IPS DF 4.7 (cell line): ENCODE measurements at regions not wholly inside any gene's neighbourhood (a gene's known extent, or its start where the extent isn't known, plus 50 kb on each side); places are given as distances from the start of the nearest gene placed in this dataset.
A peak's percentile ranks its signal among the peaks of the same experiment; 100 is the strongest.
"Not testable (repeated sequence)": the region's sequence is repeated elsewhere in the genome, so short reads cannot be mapped to it uniquely, and the experiment has no call there.

Experiments
- DNase-seq: peaks from one replicate; pipeline ENCODE4 v3.0.0-alpha.2; 2013; ENCODE audit warnings: low spot score; ENCODE audit errors: extremely low read depth

GRCh38 chr3:63719796-63720445 is 67.4 kb downstream of the SNTN start:
- DNase-seq = no peak

- DNase-seq = not testable (repeated sequence)
These were observed 68.5 kb downstream of the SNTN start for GRCh38 chr3:63720951-63721350.

GRCh38 chr3:63724987-63725386 is 72.5 kb downstream of the SNTN start:
- peak; percentile 3 for DNase-seq

- no peak for DNase-seq
These were observed 74.2 kb downstream of the SNTN start for GRCh38 chr3:63726656-63727055.

GRCh38 chr3:63727233-63727632 is 74.8 kb downstream of the SNTN start:
- DNase-seq = no peak

GRCh38 chr3:63731866-63732265 is 79.4 kb downstream of the SNTN start:
- no peak for DNase-seq

GRCh38 chr3:63733278-63733677 is 80.8 kb downstream of the SNTN start:
- not testable (repeated sequence) for DNase-seq

- DNase-seq = not testable (repeated sequence)
These were observed 82.2 kb downstream of the SNTN start for GRCh38 chr3:63734632-63735031.

GRCh38 chr3:63736757-63737156 is 82.3 kb upstream of the C3orf49 start:
- not testable (repeated sequence) for DNase-seq

GRCh38 chr3:63738577-63738976 is 80.5 kb upstream of the C3orf49 start:
- DNase-seq = not testable (repeated sequence)

GRCh38 chr3:63739474-63739873 is 79.6 kb upstream of the C3orf49 start:
- DNase-seq = no peak

GRCh38 chr3:63740116-63740515 is 79.0 kb upstream of the C3orf49 start:
- DNase-seq = no peak

- not testable (repeated sequence) for DNase-seq
These were observed 74.4 kb upstream of the C3orf49 start for GRCh38 chr3:63744693-63745092.

- no peak for DNase-seq
These were observed 73.3 kb upstream of the C3orf49 start for GRCh38 chr3:63745757-63746156.

GRCh38 chr3:63746211-63746610 is 72.9 kb upstream of the C3orf49 start:
- DNase-seq = no peak

- no peak for DNase-seq
These were observed 67.6 kb upstream of the C3orf49 start for GRCh38 chr3:63751459-63751858.

GRCh38 chr3:63753567-63753966 is 65.5 kb upstream of the C3orf49 start:
- no peak for DNase-seq

GRCh38 chr3:63753995-63754394 is 65.1 kb upstream of the C3orf49 start:
- no peak for DNase-seq

- no peak for DNase-seq
These were observed 56.9 kb upstream of the C3orf49 start for GRCh38 chr3:63762180-63762579.

GRCh38 chr3:63762934-63763550 is 56.1 kb upstream of the C3orf49 start:
- DNase-seq = no peak

GRCh38 chr3:63764511-63764910 is 54.6 kb upstream of the C3orf49 start:
- no peak for DNase-seq

- DNase-seq = no peak
These were observed 52.8 kb upstream of the C3orf49 start for GRCh38 chr3:63766261-63766660.

- no peak for DNase-seq
These were observed 50.7 kb upstream of the C3orf49 start for GRCh38 chr3:63768386-63768785.
